A673 (cell line): ENCODE measurements at regions not wholly inside any gene's neighbourhood (a gene's known extent, or its start where the extent isn't known, plus 50 kb on each side); places are given as distances from the start of the nearest gene placed in this dataset.

Experiments used
- BruUV-seq: library from RNA; stranded (reverse); fragments of 400-500 nt; replicated peaks from 2 replicates; lab custom pipeline; 2021; lab: Mats Ljungman, UMichigan
- CTCF ChIA-PET: fragments of 300-600 bp; sonication (Branson Sonifier 250); formaldehyde crosslinking; loops from one replicate; lab custom pipeline; 2022; ENCODE audit warnings: antibody characterized with exemption; lab: Charles Lee
- POLR2A ChIA-PET: fragments of 300-600 bp; sonication (Branson Sonifier 250); formaldehyde crosslinking; loops from one replicate; lab custom pipeline; 2022; ENCODE audit warnings: antibody characterized with exemption; ENCODE audit not compliant: low non-redundant PET; lab: Charles Lee
- DNase-seq: peaks from one replicate; pipeline ENCODE4 v3.0.0-alpha.2; 2015; ENCODE audit warnings: low spot score
- H3K27ac ChIP-seq: fragments of 200-600 bp; sonication (generic); 2 replicates; pipeline ENCODE4 v1.5.1; 2016; ENCODE audit warnings: mixed run types, low read depth, mild to moderate bottlenecking, mixed read lengths, antibody characterized with exemption, low read length; ENCODE audit not compliant: poor library complexity, severe bottlenecking
- H3K27me3 ChIP-seq: fragments of 200-600 bp; sonication (generic); replicated peaks from 2 replicates; pipeline ENCODE4 v1.6.1; 2017; ENCODE audit warnings: mixed run types, low read depth, mild to moderate bottlenecking, mixed read lengths, antibody characterized with exemption, low read length; ENCODE audit not compliant: insufficient read depth, poor library complexity
- H3K36me3 ChIP-seq: fragments of 200-600 bp; sonication (generic); 2 replicates; pipeline ENCODE4 v1.6.1; 2016; ENCODE audit warnings: mixed run types, mild to moderate bottlenecking, mixed read lengths, antibody characterized with exemption, low read length; ENCODE audit not compliant: insufficient read depth, poor library complexity, severe bottlenecking
- H3K4me1 ChIP-seq: fragments of 200-600 bp; sonication (generic); 2 replicates; pipeline ENCODE4 v1.6.1; 2017; ENCODE audit warnings: mixed run types, mild to moderate bottlenecking, mixed read lengths, antibody characterized with exemption, low read length; ENCODE audit not compliant: insufficient read depth, poor library complexity, severe bottlenecking
- H3K4me3 ChIP-seq: fragments of 200-600 bp; sonication (generic); 2 replicates; pipeline ENCODE4 v1.5.1; 2016; ENCODE audit warnings: low read depth, mixed run types, mild to moderate bottlenecking, mixed read lengths, low read length; ENCODE audit not compliant: poor library complexity, severe bottlenecking
- H3K9me3 ChIP-seq: fragments of 200-600 bp; sonication (generic); 2 replicates; pipeline ENCODE4 v1.6.1; 2016; ENCODE audit warnings: mixed run types, low read depth, mild to moderate bottlenecking, mixed read lengths, antibody characterized with exemption, low read length; ENCODE audit not compliant: poor library complexity, severe bottlenecking
- EZH2 ChIP-seq: fragments of 200-600 bp; sonication (generic); IDR thresholded peaks from 2 replicates; pipeline ENCODE4 v1.6.1; 2017; ENCODE audit warnings: borderline replicate concordance, low read depth, mild to moderate bottlenecking, mixed read lengths, antibody characterized with exemption, low read length; ENCODE audit not compliant: poor library complexity, severe bottlenecking
- intact Hi-C: fragments of 100-400 bp; cut with micrococcal nuclease; formaldehyde crosslinking; loops from one replicate; pipeline ENCODE4 v1.10.0; 2022; ENCODE audit not compliant: unreplicated experiment
- TF ChIP-seq, protein P1 (sequence below): fragments of 300-800, 200-600 bp; sonication (generic); conservative IDR thresholded peaks from 2 replicates; pipeline ENCODE4 v1.5.1; 2017; ENCODE audit warnings: low read depth, mild to moderate bottlenecking, antibody characterized with exemption, low read length, moderate library complexity, mixed read lengths

DNA sequence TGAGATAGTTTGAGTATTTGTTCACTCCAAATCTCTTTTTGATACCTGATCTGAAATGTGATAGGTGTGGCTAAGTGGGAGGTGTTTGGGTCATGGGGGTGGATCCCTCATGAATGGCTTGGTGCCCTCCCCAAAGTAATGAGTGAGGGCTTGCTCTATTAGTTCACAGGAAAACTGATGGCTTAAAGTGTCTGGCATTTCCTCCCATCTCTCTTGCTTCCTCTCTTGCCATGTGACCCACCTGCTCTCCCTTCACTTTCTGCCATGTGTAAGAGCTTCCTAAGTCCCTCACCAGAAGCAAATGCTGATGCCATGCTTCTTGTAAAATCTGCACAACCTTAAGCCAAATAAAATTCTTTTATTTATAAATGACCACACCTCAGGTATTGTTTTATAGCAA is 61.1 kb downstream of the MAD2L1 start:
- Histone ChIP-seq H3K4me1 (peaks cover 7% of the 10 kb centered on the region), H3K36me3 (no peaks in the 10 kb centered on the region), H3K9me3 (no peaks in the 10 kb centered on the region), H3K4me3 (no peak overlapping the region), H3K27ac (no peak overlapping the region), H3K27me3 (no peaks in the 10 kb centered on the region)
- no TSS peak for BruUV-seq
- ChIA-PET POLR2A (no interaction called here), CTCF (no interaction called here)
- TF ChIP-seq, protein P1, sequence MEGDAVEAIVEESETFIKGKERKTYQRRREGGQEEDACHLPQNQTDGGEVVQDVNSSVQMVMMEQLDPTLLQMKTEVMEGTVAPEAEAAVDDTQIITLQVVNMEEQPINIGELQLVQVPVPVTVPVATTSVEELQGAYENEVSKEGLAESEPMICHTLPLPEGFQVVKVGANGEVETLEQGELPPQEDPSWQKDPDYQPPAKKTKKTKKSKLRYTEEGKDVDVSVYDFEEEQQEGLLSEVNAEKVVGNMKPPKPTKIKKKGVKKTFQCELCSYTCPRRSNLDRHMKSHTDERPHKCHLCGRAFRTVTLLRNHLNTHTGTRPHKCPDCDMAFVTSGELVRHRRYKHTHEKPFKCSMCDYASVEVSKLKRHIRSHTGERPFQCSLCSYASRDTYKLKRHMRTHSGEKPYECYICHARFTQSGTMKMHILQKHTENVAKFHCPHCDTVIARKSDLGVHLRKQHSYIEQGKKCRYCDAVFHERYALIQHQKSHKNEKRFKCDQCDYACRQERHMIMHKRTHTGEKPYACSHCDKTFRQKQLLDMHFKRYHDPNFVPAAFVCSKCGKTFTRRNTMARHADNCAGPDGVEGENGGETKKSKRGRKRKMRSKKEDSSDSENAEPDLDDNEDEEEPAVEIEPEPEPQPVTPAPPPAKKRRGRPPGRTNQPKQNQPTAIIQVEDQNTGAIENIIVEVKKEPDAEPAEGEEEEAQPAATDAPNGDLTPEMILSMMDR, result no peak
- no peak for DNase-seq
- intact Hi-C loops, result no loop called here

DNA sequence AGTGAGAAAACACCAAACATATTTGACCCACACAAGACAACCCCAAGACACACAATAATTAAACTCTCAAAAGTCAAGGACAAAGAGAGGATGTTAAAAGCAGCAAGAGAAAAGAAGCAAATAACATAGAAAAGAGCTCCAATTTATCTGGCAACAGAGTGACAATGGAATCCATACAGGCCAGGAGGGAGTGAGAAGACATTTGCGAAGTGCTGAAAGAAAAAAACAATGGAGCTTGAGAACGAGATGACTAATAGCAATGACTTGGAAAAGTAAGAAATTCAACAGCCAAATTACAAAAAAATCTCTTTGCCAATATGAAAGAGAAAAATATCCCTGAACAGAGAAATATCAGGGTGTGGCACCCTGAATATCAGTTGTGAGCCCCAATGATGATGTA is 61.6 kb downstream of the MAD2L1 start:
- no peaks in the 10 kb centered on the region for H3K27me3 ChIP-seq
- TF ChIP-seq EZH2, result no peak
- TF ChIP-seq, protein P1, result no peak
- ChIA-PET CTCF (no interaction called here), POLR2A (no interaction called here)
- intact Hi-C loops, result no loop called here
- H3K4me1 ChIP-seq, result peaks cover 7% of the 10 kb centered on the region
- no peaks in the 10 kb centered on the region for H3K9me3 ChIP-seq
- no peak overlapping the region for H3K27ac ChIP-seq
- no peaks in the 10 kb centered on the region for H3K36me3 ChIP-seq
- no peak overlapping the region for H3K4me3 ChIP-seq
- no TSS peak for BruUV-seq
- DNase-seq, result no peak

DNA sequence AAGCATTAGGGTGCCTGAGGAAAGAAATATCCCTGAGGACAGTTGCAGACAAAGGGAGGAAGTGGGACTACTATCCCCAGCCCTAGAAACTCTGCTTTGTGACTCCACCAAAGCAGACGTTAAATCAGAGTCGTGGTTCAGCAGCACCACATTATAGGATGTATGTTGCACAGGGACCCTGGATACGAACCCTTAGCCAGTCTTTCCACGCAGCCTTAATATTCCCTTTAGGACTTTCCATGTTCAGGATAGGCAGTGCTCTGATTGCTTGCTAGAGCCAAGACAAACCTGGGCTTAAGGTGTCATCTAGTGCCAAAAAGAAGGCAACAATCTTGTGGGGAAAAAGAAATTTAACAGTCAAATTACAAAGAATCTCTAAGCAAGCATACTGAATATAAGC is 62.6 kb downstream of the MAD2L1 start:
- intact Hi-C loops, result no loop called here
- no TSS peak for BruUV-seq
- Histone ChIP-seq H3K27me3 (no peaks in the 10 kb centered on the region), H3K27ac (no peak overlapping the region), H3K9me3 (no peaks in the 10 kb centered on the region), H3K4me3 (no peak overlapping the region), H3K4me1 (peaks cover 7% of the 10 kb centered on the region), H3K36me3 (no peaks in the 10 kb centered on the region)
- POLR2A ChIA-PET, result no interaction called here
- TF ChIP-seq EZH2, result no peak
- TF ChIP-seq, protein P1, result no peak
- CTCF ChIA-PET, result no interaction called here
- no peak for DNase-seq
